Hypothalamus (tissue), 51 donors: ENCODE measurements at regions not wholly inside any gene's neighbourhood (a gene's known extent, or its start where the extent isn't known, plus 50 kb on each side); places are given as distances from the start of the nearest gene placed in this dataset.
A peak's percentile ranks its signal among the peaks of the same experiment; 100 is the strongest.

Experiments used
- DNase-seq, 51 donors: peaks; one replicate each; lab custom pipeline; 2025; lab: John Stamatoyannopoulos, UW

DNA sequence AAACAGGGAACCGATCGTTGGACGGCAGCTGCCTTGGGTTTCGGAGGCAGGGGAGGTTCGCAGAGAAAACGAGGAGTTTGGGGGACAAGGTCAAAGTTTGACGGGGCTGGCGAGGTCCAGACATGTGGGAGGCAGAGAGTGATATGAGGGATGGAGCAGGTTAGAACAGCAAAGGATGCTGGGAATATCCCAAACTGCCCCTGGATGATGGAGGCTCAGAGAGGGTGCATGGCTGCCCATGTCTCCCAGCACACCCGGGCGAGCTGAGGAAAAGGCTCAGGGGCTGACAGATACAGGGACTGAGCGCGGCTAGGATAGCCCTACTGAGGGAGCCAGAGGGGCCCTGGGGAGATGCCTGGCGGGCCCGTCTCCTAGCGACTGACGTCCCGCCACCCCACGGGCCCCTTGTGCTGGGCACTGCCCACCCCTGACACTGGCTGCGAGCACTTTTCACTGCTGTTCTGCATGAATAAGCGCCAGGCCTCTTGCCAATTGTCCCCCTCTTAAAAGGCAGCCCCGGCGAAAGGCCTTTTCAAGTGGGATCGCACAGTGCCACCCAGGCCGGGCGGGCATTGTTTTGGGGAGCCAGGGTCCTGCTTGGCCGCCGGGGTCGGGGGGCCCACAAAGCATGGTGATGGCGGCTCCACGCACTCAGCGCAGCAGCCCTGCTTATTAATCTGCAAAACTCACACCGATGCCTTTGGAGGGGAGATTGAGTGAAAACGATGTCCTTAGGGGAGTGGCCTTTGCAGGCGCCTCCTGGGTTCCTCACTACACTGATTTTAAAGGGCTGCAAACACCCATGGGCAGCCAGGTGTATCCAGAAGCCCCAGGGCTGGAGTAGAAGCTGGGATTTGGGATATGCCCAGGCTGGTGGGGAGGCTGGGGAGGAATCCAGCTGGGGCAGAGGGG, 90.0 kb upstream of the LINC01488 start:
- DNase-seq = no peak

DNA sequence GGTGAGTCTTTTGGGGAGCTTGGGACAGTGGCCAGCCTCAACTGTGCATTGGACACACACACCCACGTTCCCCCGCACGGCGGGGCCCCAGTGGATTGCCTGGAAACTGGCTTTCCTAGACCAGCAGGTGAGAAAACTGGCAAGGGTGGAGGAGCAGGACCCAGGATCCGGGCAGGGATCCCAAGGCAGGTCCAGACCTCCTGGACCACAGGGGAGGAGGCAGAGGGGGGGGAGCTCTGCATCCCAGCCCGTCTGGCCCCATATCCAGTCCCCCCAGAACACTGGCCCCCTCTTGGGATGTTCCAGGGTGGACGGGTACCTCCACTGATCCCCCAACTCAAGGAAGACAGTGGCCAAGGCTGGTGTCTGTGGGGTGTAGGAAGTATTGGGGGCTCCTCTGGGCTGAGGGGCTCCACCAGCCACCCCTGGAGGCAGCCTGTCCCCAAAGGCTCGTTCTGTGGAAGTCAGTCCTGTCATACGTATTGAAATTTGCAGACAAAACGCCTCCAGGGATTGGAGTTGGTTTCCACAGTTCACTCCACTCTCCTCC, 89.3 kb upstream of the LINC01488 start:
- no peak for DNase-seq

DNA sequence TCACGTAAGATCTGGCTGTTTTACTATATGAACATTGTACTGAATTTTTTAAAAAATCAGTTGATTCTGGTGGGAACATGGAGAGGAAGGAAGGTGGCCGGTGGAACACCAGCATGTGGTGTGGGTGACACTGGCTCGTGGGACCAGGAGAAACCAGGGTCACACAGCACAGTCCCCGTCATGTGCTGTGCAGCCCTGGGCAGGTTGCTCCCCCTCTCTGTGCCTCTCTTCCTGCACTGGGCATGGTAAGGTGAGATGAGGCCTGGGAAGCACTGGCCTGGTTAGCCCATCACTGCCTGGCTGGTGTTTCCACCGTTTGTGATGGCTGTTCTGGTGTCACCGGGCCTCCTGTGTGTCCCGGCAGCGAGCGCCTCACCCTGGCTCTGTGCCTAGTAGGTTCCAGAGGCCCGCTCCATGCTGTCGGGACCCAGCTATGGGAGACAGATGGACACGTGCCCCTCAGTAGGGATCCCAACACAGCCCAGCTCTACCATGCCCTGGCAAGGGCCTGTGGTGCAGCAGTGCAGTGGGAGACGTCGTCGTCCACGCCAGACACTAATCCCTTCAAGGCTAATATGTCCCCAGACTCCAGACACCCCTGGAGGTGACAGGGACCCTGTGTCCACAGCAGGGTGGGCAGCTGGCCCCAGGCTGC, 88.2 kb upstream of the LINC01488 start:
- DNase-seq = no peak

DNA sequence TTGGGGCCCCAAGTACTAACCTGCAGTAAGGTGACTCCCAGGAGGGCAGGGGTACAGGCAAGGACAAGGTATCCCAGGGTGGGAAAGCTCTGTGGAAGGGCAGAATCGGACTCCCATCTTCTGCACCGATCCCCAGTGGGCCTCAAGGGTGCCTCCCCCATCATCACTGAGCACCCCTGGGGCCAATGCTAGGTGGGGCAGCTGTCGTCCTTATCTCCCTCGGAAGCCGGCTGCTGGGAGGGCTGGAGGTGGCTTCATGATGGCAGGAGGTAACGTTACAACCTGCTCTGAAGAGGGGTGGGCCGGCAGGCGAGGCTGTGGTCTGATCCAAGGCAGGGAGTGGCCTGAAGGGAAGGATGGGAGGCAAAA, 87.6 kb upstream of the LINC01488 start:
- DNase-seq = no peak

DNA sequence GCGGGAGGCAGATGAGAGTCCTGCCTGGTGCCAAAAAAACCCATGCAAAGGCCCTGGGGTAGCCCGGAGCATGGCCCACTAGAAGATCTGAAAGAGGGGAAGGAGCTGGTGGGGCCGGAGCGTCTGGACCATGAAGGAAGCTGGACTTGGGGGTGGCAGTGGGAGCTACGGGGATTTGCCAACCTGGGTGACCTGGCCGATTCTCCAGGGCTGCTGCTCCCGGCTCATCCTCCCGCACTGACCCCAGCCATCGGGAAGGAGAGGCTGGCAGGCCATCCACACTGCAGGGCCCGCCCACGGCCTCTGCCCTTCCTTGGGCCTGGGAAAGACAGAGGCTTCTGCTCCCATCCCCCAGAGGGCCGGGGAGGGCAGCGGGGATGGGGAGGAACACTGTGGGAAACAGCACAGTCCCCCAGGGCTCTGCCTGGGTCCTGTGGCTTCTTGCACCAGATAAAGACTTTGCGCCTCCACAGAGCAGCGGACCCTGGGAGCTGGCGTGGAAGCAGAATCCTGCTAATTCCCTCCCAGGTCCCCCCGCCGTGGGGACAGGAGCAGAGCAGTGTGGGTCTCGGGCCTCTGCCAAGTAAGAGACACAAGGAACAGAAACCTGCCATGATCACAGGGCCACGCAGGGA, 87.1 kb upstream of the LINC01488 start:
- DNase-seq = peak in 2 of 51 donors; percentile 14 to 16

DNA sequence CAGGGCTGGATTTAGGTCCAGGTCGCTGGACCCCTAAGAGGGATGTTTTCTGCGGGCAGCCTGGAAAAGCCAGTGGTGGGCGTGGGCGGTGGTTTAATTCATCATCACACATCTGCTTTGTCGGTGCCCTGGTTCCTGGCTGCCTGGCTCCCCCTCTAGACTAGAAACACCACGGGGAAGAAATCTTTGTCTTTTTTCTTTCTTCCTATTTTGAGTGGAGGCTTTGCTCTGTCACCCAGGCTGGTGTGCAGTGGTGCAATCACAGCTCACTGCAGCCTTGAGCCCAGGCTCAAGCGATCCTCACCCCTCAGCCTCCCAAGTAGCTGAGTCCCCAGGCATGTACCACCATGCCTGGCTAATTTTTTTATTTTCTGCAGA, 86.6 kb upstream of the LINC01488 start:
- DNase-seq = no peak

DNA sequence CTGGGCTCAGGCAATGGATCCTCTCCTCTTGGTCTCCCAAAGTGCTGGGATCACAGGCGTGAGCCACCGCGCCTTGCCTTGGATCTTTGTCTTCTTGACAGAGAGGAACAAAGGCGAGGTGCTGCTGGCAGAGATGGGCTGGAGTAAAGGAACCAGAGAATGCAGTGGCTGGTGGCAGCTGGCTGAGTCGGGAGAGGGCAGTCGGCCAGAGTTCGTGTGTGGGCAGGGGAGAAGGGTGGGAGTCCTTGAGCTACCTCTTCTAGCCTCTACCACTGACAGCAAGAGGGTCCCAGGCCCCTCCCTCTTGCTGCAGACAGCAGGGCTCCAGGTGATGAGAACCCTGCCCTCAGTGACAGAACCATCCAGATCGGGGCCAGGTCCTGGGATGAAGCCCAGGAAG, 86.2 kb upstream of the LINC01488 start:
- DNase-seq = no peak

DNA sequence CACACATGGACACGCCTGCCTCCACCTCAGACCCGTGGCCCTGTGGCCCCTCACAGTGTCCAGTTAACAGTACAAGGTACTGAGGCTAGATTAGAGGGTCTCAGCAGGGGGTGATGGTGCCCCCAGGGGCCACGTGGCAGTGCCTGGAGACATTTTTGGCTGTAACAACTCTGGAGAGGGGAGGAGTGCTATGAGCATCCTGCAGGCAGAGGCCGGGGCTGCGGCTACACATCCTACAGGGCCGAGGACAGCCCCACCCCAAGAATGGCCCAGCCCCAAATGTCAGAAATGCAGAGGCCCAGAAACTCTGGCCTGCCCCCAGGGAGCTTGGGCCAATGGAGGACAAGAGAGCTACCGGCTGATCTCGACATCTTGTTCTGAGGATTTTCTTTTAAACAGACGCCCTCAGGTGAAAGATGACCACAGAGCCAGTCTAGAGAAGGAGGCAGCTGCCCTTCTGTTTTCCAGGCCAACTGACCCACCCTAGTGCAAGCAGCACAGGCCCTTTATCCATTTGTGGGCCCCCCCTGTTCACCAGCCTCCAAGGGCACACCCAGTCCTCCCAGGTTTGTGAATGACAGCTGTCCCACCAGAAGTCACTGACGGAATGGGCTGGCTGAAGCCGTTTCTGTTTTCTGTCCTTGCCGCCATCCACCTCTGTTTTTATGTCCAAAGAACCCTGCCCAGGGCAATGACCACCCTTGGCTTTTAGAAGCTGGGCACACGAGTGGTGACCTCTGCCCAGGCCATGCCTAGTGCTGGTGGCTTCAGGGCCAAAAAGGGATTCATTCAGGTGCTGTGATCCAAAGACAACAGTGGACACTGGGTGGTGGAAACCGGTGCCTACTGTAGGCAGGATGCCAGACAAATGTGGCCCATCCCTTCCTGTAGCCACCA, 85.2 kb upstream of the LINC01488 start:
- DNase-seq = no peak

DNA sequence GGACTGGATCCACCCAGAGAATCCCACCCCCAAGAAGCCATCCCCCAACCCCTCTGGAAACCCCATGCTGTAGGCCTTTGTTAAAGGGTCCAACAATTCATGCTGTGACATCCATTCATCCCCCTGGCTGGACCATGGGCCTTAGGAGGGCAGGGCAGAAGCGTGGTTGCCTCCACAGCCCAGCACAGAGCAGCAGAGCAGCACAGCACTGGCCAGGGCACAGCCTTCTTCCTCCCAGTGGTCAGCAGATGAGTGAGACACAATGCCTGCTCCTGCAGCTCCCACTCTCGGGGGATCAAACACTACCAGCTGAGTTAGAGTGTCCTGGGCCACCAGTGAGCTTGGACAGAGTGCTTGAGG, 84.5 kb upstream of the LINC01488 start:
- no peak for DNase-seq

DNA sequence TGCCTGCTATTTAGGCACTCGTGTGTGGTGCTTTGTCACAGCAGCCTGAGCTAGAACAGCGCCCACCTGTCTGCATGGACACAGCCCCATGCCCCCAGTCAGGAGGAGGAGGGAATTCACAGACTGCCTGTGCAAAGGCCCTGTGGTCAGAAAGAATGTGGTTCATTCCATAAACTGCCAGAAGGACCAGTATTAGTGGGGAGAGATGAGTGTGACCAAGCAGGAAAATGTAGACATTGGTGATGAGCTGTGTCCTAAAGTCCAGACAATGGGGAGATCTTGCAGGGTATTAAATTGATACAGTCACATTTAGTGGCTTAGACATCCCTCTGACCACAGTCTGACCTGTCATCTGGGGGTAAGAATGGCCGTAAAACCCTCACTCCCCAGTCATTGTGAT, 83.7 kb upstream of the LINC01488 start:
- no peak for DNase-seq

DNA sequence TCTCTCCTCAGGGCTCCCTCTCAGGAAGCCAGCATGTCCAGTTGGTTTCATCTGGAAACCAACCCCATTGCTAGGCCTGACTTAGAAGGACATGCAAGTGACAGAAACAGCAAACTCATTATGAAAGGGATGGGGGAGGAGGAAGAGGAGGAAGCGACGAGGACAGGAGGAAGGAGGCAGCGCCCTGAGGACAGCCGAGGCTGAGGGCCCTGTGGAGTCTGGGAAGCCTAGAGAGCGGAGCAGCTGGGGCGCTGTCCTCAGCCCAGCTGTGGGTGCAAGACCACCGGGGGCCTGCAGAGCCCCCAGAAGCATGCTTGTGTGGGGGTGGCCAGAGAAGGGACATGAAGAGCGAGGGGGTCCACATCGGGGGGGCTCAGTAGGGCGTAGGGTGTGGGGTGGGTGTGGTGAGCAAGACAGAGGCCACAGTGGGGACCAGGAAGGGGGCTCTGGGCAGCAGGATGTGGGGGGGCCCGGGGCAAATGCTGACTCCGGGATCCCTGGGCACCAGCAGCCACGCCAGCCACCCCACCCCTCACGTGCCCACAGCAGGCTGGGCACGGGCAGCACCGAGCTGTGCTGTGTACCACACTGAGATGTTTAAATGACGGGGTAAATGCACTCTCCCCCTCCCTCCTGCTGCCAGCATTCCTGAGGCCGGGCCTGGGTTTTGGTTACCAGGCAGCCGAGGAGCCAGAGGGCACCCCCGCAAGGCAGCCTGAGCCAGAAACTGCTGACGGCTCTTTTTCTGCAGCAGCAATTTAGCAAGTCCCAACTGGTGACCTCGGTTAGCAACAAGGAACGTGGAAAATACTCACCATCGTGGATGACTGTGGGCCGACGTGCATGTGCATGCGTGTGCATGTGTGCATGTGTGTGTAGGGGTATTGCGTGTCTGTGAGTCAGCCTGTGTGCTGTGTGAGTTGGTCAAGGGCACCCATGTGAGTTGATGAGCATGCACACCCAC, 82.7 kb upstream of the LINC01488 start:
- DNase-seq = peak in 5 of 51 donors; percentile 7 to 23 (median 16)

DNA sequence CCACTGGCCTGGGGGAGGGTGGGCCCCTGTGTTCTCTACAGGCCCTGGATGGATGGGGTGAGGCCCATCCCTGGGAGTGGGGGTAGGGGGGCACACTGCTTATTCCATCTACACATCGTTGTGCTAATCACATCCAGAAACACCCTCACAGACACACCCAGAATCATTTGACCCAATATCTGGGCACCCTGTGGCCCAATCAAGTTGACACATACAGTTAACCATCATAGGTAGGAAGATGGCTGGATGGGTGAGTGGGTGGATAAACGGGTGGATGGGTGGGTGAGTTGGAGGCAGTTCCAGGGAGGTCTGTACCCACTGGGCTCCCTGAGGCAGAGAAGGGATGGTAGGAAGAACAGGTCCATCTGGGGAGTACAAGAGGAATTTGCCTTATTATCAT, 81.3 kb upstream of the LINC01488 start:
- DNase-seq = no peak

DNA sequence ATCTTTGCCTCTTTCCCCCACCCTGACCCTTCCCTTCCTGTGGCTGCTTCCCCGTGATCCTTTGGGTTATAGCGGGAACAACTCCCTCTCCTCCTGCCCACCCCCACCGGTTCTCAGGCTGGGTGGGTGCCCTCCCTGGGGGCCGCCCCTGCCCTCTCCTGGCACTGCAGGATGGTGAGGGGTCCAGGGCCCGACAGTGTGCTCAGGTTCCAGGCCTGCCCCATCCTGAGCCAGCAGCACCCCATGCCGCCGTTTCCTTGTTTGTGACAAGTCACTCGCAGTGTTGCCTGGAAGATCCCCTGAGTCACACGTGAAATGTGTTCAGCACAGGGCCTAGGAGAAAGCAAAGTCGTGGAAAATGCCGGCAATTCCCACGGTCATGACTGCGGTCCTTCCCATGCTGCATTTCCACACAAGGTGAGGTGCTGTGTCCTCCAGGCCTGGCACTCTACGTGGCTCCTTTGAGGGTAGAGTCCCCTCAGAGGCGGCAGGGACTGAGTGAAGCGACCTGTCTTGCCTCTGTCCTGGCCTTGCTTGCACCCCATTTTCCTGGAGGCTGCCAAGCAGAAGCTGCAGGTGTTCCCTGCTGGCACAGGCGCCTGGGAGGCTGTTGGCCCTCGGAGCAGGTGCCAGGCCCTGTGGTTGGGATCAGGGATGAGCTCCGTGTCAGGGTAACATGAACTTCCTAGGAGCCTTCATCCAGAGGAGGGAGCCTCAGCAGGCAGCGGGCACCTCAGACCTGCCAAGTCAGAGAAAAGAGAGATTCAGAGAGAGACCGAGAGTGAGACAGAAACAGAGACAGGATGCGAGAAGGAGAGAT, 80.5 kb upstream of the LINC01488 start:
- DNase-seq = no peak

DNA sequence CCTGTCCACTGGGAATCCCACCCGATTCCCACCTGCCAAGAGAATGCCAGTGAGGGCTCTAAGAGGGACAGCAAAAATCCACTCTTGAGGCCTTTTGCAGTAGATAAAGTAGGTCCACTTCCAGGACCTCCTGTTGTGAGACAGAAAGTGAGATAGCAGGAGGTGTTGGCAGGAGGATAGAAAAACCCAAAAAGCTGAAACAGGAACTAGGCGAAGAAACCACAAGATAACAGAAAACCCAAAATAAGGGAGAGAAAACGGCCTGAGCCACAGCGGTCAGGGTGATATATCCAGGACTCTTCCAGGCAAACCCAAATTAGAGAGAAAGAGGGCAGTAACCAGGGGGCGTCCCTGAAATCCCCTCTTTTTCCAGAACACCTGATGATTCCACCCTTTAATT, 79.7 kb upstream of the LINC01488 start:
- no peak for DNase-seq

DNA sequence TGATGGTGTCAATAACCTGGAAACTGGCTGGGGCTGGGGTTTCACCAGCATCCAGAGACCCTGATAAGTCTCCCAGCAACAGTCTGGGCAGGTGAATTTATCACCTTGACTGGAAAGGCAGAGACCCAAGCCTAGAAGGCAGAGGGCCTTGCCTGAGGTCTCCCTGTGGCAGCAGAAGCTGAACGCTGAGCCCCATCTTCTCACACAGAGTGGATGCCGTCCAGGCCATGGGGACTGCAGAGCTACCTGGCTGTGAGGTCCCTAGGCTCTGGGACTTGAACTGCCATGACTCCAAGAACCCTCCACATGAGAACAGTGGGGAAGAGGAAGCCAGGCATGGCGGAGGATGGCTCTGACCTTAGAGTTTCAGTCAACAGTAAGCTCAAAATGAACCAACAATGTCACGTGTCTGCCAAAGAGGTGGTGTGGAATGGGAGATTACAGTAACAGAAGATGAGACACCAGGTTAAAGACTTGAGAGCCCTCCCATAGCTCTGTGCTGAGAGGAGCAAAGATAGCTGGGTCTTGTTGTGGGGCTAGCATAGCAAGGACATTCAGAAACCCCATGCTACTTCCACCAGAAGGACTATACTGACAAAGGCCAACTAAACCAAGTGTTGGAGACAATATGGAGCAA, 79.1 kb upstream of the LINC01488 start:
- DNase-seq = no peak

DNA sequence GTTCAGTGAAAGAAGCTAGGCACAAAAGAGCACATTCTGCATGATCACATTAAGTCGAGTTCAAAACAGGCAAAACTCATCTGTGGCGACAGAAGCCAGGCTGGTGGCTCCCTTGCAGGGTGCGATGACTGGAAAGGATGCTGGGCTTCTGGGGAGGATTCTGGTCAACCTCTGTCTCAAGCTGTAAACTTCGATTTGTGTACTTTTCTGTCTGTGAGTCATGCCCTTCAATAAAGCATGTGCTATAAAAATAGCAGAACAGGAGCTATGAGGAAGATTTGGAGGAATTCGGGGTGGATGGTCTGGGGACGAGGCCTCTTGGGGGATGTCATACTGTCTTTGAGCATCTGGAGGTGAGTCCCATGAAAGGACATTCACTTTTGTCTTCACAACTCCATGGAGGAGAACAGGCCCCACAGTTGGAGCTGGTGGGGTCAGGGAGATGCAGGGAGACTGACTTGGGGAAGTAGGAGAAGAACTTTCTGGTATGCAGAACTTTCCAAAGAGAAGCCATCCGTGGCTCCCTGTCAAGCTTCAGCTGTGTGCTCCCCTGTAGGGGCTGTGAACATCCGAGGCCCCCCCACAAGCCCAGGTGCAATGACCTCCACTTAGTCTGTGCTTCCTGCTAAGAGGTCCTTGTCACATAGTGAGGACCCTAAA, 77.8 kb upstream of the LINC01488 start:
- no peak for DNase-seq

DNA sequence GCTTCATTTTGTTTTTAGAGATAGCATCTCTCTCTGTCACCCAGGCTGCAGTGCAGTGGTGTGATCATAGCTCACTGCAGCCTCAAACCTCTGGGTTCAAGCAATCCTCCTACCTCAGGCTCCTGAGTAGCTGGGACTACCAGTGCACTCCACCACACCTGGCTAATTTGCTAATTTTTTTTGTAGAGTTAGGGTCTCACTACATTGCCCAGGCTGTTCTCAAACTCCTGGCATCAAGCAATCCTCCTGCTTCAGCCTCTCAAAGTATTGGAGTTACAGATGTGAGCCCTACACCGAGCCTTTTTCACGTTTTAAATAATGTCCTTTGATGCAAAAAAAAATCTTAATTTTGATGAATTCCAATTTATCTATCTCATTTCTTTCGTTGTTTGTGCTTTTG, 75.4 kb upstream of the LINC01488 start:
- DNase-seq = no peak
